GM12892 (cell line): ENCODE measurements at regions not wholly inside any gene's neighbourhood (a gene's known extent, or its start where the extent isn't known, plus 50 kb on each side); places are given as distances from the start of the nearest gene placed in this dataset.

Experiments used
- DNase-seq: peaks from one replicate; pipeline ENCODE4 v3.0.0; 2011; ENCODE audit not compliant: insufficient read length
- FAIRE-seq: peaks from 2 replicates; lab custom pipeline; 2011; peaks lifted over from hg19 to GRCh38; lab: Jason Lieb, UNC
- POLR2A ChIP-seq: IDR thresholded peaks from 2 replicates; pipeline ENCODE4 v1.6.1; 2011; ENCODE audit warnings: low read depth, low read length, control low read depth
- POLR2AphosphoS5 ChIP-seq: IDR thresholded peaks from 2 replicates; pipeline ENCODE4 v1.6.1; 2011; ENCODE audit warnings: low read depth, low read length, control low read depth
- TAF1 ChIP-seq: IDR thresholded peaks from 2 replicates; pipeline ENCODE4 v1.6.1; 2011; ENCODE audit warnings: low read depth, mild to moderate bottlenecking, control low read depth, low read length, borderline replicate concordance

DNA sequence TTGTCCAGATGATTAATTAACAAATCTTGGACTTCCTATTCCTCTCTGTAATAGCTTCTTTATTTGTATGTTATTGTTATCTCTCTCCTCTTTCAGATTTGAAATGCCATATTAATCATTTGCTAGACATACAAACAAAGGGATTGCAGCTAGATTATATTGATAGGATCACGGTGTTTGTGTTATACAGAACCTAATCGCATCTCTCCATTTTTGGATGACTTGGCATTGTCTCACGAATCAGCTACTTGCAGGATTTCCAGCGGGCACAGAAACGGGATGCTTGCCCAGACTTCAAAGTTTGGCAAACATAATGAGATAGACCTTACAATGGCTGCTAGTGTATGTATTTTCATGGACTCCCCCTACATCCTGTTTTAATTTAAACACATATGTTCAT lies 368.1 kb downstream of the TLE4 start:
- FAIRE-seq (no peak), DNase-seq (no peak)
- TF ChIP-seq POLR2AphosphoS5 (no peak), TAF1 (no peak), POLR2A (no peak)

DNA sequence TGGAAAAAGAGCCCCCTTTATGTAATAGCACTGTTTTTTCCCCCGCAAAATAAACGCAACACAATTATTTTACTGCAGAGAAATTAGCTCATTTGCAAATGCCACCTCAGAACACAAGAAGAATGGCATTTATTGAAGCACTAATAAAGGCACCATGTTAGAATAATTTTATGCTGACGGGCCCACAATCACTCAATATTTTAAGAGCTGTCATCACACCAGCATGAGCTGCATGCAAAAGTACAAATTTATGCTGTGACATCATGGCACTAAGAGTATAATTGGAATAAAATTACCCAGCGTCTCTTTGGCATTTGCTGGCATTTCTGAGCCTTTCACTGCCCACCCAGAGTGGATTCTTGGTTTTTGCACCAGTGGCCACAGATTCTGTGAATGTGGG lies 364.6 kb downstream of the TLE4 start:
- no peak for FAIRE-seq

DNA sequence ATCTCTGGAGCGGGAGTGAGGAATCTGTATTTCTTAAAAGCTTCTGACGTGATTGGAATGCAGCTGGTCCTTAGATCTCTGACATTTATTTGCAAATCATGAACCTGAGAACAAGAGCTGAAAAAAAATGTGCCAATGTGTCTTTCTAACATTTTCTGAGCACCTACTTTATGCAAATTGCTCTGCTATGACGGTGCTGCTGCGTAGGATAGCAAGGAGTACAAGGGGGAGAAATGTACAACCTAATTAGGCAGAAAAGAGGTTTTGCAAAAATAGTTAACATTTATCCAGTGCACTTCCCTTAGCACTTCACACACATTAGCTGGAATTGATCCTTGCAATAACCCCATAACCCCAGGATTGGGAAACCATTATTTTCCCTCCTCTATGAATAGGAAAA lies 357.5 kb downstream of the TLE4 start:
- no peak for FAIRE-seq
- no peak for DNase-seq
- no peak for TF ChIP-seq POLR2AphosphoS5
- no peak for TF ChIP-seq POLR2A
- no peak for TF ChIP-seq TAF1

More for the DNA sequence above, 364.6 kb downstream of the TLE4 start:
- no peak for DNase-seq
- TF ChIP-seq POLR2AphosphoS5: no peak
- TF ChIP-seq POLR2A: no peak
- no peak for TF ChIP-seq TAF1

DNA sequence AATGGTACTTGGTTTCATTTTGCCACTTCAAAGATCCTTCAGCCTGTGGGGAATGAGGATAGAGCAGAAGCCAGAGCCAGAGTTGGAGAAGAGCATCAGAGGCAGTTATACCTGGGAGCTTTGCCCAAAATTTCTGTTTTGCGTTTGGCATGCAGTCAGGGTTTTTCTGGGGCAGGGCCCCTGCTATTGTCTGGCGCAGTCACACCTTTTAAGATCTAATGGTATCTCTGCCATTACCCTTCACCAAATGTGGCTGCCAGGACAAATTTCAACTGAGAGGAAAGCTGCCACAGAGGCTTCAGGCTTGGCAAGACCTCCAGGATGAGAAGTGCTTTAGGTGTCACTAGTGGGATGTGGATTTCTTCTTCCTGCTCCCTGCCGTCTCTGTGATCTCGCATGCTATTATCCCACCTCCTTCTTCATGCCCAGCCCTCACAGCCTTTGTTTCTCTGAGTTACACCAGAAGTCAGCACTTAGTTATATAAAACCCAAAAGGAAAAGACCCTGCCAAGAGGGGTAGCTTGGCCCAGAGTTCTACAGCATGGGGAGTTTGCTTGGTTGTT lies 357.0 kb downstream of the TLE4 start:
- FAIRE-seq (no peak), DNase-seq (no peak)
- TF ChIP-seq TAF1 (no peak), POLR2AphosphoS5 (no peak), POLR2A (no peak)

DNA sequence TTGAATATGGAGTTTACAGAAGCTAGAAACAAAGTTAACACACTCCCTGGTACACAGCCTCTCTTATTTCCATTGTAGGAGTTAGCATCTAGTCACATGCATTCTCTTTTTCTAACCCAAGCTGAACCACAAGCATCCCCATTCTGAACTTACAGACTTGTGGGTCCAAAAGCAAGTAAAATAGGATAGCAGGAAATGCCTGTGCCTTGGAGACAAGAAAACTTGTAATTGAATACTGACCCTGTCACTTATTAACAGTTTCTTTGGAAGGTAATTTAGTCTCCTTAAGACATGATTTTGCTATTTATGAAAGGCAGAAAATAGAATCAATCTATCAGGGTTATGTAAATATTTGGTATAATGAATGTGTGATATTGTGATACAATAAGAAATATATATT lies 353.6 kb downstream of the TLE4 start:
- TF ChIP-seq POLR2A (no peak), TAF1 (no peak)
- no peak for FAIRE-seq
- no peak for DNase-seq

DNA sequence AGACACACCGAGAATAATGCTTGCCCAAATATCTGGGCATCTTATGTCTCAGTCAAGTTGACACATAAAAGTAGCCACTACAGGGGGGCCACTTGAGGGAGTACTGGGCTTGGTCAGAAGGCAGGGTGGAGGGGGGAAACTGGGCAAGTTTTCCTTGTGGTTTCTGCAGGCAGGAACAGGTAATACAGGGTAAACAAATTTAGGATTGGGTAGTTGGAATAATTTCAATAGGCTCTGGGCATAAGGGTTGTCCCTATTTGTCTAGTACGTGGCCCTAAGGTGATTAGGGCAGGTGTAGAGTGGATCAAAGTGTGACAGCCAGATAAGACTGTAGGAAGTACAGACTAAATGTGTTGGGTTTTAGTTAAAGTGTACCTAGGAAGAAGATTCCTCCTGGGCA lies 353.1 kb downstream of the TLE4 start:
- no peak for FAIRE-seq
- TF ChIP-seq POLR2AphosphoS5 (no peak), POLR2A (no peak), TAF1 (no peak)
- DNase-seq: no peak

DNA sequence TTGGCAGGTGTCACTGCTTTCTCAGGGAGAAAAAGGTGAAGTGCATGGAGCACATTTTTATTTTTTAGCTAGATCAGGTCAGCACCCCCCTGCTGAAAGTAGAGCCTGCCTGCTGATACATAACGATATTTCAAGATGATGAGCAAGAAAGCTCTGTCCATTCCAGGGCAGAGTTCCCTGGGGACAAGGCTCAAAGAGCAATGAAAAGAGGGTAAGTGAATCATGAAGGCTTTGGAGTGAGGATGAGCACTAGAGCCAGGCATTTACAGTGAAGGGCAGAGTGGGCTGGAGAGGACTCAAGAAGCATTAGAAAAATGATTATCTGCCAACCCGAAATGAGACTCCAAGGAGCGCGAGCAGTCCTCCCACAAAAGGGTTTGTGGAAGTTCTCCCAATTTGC lies 345.7 kb downstream of the TLE4 start:
- FAIRE-seq (no peak), DNase-seq (no peak)
- TF ChIP-seq POLR2AphosphoS5 (no peak), POLR2A (no peak), TAF1 (no peak)

DNA sequence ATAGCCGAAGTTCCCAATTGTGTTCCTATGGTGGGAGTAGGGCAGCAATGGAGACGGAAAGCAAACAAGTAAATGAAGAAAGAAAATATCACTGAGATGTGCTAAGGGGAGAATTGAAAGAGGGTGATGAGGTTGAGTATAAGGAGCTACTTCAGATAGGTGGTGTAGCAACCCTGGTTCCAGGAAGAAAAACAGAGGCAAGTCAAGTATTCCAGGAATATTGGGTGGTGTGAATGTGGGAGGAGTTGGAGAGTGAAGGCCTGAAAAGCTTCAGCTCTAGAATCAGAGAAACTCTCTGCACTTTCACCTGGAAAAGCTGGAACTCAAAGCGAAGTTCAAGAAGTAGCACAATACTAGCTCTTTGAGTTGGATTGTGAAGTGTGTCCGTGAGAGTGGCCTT lies 342.1 kb downstream of the TLE4 start:
- TF ChIP-seq POLR2A: no peak
- no peak for TF ChIP-seq POLR2AphosphoS5
- no peak for FAIRE-seq
- no peak for DNase-seq

DNA sequence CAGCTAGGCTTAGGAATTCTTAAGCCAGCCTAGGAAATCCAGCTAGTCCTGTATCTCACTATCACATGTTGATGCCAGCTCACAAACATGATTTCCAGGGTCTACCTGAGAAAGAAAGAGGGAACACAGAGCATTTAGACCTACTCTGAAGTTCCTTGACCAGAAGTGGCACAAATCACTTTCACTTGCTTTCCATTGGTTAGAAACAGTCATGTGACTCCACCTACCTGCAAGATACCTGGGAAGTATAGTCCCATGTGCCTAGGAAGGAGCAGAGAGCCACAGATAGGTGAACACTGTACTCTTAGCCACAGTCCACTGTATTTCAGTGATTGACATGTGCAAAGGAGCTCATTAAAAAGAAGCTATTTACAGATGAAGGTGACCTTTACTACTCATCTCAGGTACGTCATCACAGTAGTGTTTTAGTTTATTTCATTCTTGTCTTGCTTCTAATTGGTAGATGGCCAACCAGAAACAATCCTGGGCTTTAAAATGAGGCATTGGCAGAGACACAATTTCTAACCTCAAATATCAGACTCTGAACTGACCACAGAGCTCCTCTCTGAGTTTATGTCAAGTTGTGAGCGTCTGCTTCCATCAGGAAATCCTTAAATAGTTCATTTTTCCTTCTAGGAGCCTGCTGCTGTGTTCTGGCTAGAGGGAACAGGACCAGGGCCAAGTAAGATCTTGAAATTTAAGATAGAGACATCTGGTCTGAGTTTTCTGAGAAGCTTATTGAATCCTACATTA lies 340.7 kb downstream of the TLE4 start:
- FAIRE-seq (no peak), DNase-seq (no peak)
- TF ChIP-seq TAF1 (no peak), POLR2A (no peak), POLR2AphosphoS5 (no peak)

DNA sequence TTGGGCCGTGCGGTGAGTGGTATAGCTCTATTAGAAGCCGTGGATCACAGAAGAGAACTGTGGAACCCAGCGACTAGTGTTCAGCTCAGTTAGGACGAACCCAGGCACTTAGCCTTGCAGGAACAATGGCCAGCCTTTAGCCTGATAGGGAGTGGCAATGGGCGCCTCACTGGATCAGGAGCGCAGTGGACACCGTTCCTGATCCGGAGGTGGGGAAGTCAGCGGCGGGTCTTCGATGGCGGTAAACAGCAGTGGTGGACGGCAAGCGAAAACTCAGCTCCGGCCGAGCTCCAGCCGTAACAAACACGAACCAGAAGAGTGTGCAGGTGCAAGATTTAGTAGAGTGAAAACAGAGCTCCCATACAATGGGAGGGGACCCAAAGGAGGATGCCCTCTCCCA lies 340.0 kb downstream of the TLE4 start:
- TF ChIP-seq POLR2AphosphoS5 (no peak), POLR2A (no peak), TAF1 (no peak)
- no peak for DNase-seq
- FAIRE-seq: no peak

DNA sequence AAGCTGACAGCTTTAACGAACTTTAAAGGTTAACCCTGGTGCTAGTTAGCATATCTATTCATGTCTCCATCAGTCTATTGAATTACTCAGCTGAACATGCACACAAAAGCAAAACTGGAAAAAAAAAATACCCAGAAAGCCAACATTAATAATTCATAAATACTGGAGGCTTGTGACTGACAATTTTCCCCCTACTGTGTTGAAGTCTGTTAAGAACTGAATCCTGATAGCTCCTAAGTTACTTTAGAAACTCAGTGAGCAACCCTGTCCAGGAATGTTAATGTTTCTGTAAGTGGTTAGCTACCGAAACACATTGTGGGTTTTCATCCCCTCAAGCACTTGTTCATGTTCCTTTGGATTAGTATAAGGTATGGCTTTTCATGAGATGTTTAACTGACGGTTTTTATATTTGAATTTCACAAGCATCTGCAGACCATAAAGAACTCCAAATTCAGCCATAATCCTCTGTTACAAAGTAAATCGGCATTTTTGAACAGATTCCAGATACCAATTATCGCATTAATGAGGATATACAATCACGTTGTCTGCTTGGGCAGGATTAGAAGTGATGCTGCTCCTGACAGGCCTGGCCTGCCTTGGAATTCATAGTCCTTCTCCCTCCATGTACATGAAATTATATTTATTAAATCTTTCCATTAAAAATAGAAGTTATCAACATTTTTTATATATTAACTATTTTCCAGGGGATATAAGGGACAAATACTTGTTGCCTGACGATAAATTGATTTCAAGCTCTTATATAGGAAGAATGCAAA lies 331.2 kb downstream of the TLE4 start:
- FAIRE-seq (no peak), DNase-seq (no peak)
- TF ChIP-seq POLR2A: no peak

DNA sequence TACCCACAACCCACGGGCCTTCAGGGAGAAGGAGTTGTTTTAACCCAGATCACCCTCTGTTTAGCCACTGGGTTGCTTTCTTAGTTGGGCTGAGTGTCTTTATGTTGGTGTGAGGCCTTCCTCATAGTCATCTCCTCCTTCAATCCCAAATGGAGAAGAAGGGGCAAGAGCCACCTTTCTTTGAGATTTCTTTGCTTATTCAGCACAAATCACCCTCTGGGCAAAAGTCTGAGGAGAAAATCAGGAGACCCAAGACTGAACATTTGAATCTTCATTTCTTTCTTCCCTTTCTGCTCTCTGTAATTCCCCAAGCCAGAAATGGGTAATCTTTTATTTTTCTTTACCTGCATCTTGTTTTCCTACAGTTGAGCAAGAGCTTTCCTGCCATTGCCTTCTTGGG lies 329.0 kb downstream of the TLE4 start:
- DNase-seq: no peak
- FAIRE-seq: no peak
- TF ChIP-seq TAF1 (no peak), POLR2AphosphoS5 (no peak), POLR2A (no peak)
